Left ventricle myocardium inferior (tissue), 1 donor: ENCODE measurements at regions not wholly inside any gene's neighbourhood (a gene's known extent, or its start where the extent isn't known, plus 50 kb on each side); places are given as distances from the start of the nearest gene placed in this dataset.

Experiments
- DNase-seq: peaks from one replicate; pipeline ENCODE4 v3.0.0-alpha.2; 2020
- H3K27ac ChIP-seq: fragments of 200-600 bp; replicated peaks from 2 replicates; pipeline ENCODE4 v1.8.0; 2021
- H3K27me3 ChIP-seq: fragments of 200-600 bp; 2 replicates; pipeline ENCODE4 v1.8.0; 2021; ENCODE audit warnings: low read depth
- H3K36me3 ChIP-seq: fragments of 200-600 bp; 2 replicates; pipeline ENCODE4 v1.8.0; 2021
- H3K4me1 ChIP-seq: fragments of 200-600 bp; 2 replicates; pipeline ENCODE4 v1.8.0; 2021
- H3K4me3 ChIP-seq: fragments of 200-600 bp; 2 replicates; pipeline ENCODE4 v1.8.0; 2021; ENCODE audit warnings: mild to moderate bottlenecking, moderate library complexity
- H3K9me3 ChIP-seq: fragments of 200-600 bp; replicated peaks from 2 replicates; pipeline ENCODE4 v1.8.0; 2021
- CTCF ChIP-seq: fragments of 200-600 bp; IDR thresholded peaks from 2 replicates; pipeline ENCODE4 v1.8.0; 2021; ENCODE audit warnings: antibody characterized with exemption, mild to moderate bottlenecking, borderline replicate concordance
- intact Hi-C: fragments of 100-400 bp; cut with micrococcal nuclease; formaldehyde crosslinking; loops from one replicate; pipeline ENCODE4 v1.11.0; 2022
- donor health status: DM: no; HTN: yes; CAD: no; lungs with severe emphysema.

GRCh38 chr18:54521846-54522245, 69.2 kb upstream of the DYNAP start:
- intact Hi-C loops, result no loop called here
- Histone ChIP-seq H3K9me3 (no peaks in the 10 kb centered on the region), H3K27me3 (no peaks in the 10 kb centered on the region), H3K27ac (no peak overlapping the region), H3K36me3 (no peaks in the 10 kb centered on the region), H3K4me3 (no peak overlapping the region), H3K4me1 (no peaks in the 10 kb centered on the region)
- no peak for DNase-seq
- TF ChIP-seq CTCF, result no peak

GRCh38 chr18:54528942-54529376, 62.1 kb upstream of the DYNAP start:
- H3K4me1 ChIP-seq, result no peaks in the 10 kb centered on the region
- peaks cover 10% of the 10 kb centered on the region for H3K9me3 ChIP-seq
- intact Hi-C loops, result no loop called here
- peaks cover 14% of the 10 kb centered on the region for H3K27me3 ChIP-seq
- H3K27ac ChIP-seq, result no peak overlapping the region
- no peak for TF ChIP-seq CTCF
- no peak overlapping the region for H3K4me3 ChIP-seq
- H3K36me3 ChIP-seq, result no peaks in the 10 kb centered on the region
- no peak for DNase-seq

- Histone ChIP-seq H3K27me3 (peaks cover 14% of the 10 kb centered on the region), H3K4me1 (no peaks in the 10 kb centered on the region), H3K4me3 (no peak overlapping the region), H3K9me3 (peaks cover 14% of the 10 kb centered on the region), H3K27ac (no peak overlapping the region), H3K36me3 (no peaks in the 10 kb centered on the region)
- no peak for DNase-seq
- no peak for TF ChIP-seq CTCF
- intact Hi-C loops, result no loop called here
These were observed 61.6 kb upstream of the DYNAP start for GRCh38 chr18:54529444-54529843.

GRCh38 chr18:54530285-54530684, 60.8 kb upstream of the DYNAP start:
- H3K36me3 ChIP-seq, result no peaks in the 10 kb centered on the region
- intact Hi-C loops, result no loop called here
- no peak for DNase-seq
- H3K9me3 ChIP-seq, result peaks cover 21% of the 10 kb centered on the region
- peaks cover 14% of the 10 kb centered on the region for H3K27me3 ChIP-seq
- TF ChIP-seq CTCF, result no peak
- H3K4me3 ChIP-seq, result no peak overlapping the region
- no peak overlapping the region for H3K27ac ChIP-seq
- no peaks in the 10 kb centered on the region for H3K4me1 ChIP-seq

- DNase-seq, result no peak
- no peaks in the 10 kb centered on the region for H3K36me3 ChIP-seq
- peaks cover 22% of the 10 kb centered on the region for H3K9me3 ChIP-seq
- H3K4me1 ChIP-seq, result no peaks in the 10 kb centered on the region
- no peak for TF ChIP-seq CTCF
- intact Hi-C loops, result no loop called here
- no peak overlapping the region for H3K4me3 ChIP-seq
- no peak overlapping the region for H3K27ac ChIP-seq
- peaks cover 14% of the 10 kb centered on the region for H3K27me3 ChIP-seq
These were observed 59.5 kb upstream of the DYNAP start for GRCh38 chr18:54531402-54532065.
